ENCODE measurements at regions not wholly inside any gene's neighbourhood (a gene's known extent, or its start where the extent isn't known, plus 50 kb on each side); places are given as distances from the start of the nearest gene placed in this dataset.

GRCh38 chr9:91141407-91141965 lies 220.2 kb downstream of the AUH start:
- no peak for TF ChIP-seq CTCF (IDR thresholded peaks at IDR 0.05)
- no peak for ATAC-seq
- H3K9me3 ChIP-seq, result no peaks in the 10 kb centered on the region
- H3K27me3 ChIP-seq, result no peaks in the 10 kb centered on the region
- intact Hi-C loops (cut with DNase I), result no loop called here
- H3K4me1 ChIP-seq, result peaks cover 0 to 5% of the 10 kb centered on the region in 2 donors
- DNase-seq, result no peak
- no peak overlapping the region for H3K4me3 ChIP-seq
- no peak overlapping the region for H3K27ac ChIP-seq
- no peaks in the 10 kb centered on the region for H3K36me3 ChIP-seq

GRCh38 chr9:91143162-91143561 lies 218.6 kb downstream of the AUH start:
- intact Hi-C loops (cut with DNase I), result no loop called here
- H3K27me3 ChIP-seq, result no peaks in the 10 kb centered on the region
- H3K36me3 ChIP-seq, result no peaks in the 10 kb centered on the region
- DNase-seq (no peak), ATAC-seq (no peak)
- H3K4me1 ChIP-seq, result peaks cover 0 to 20% of the 10 kb centered on the region in 2 donors
- H3K27ac ChIP-seq, result no peak overlapping the region
- no peaks in the 10 kb centered on the region for H3K9me3 ChIP-seq
- H3K4me3 ChIP-seq, result no peak overlapping the region
- TF ChIP-seq CTCF (IDR thresholded peaks at IDR 0.05), result no peak

GRCh38 chr9:91143642-91144041 lies 218.1 kb downstream of the AUH start:
- H3K27ac ChIP-seq, result no peak overlapping the region
- TF ChIP-seq CTCF (IDR thresholded peaks at IDR 0.05), result no peak
- peaks cover 0 to 25% of the 10 kb centered on the region in 2 donors for H3K4me1 ChIP-seq
- no peaks in the 10 kb centered on the region for H3K36me3 ChIP-seq
- no peak for ATAC-seq
- no peak for DNase-seq
- intact Hi-C loops (cut with DNase I), result no loop called here
- no peak overlapping the region for H3K4me3 ChIP-seq
- H3K27me3 ChIP-seq, result no peaks in the 10 kb centered on the region
- H3K9me3 ChIP-seq, result no peaks in the 10 kb centered on the region

- ATAC-seq (no peak), DNase-seq (no peak)
- Histone ChIP-seq H3K4me3 (no peak overlapping the region), H3K9me3 (peaks cover 0 to 2% of the 10 kb centered on the region in 2 donors), H3K4me1 (peaks cover 0 to 27% of the 10 kb centered on the region in 2 donors), H3K27ac (no peak overlapping the region), H3K27me3 (no peaks in the 10 kb centered on the region), H3K36me3 (no peaks in the 10 kb centered on the region)
- intact Hi-C loops (cut with DNase I), result no loop called here
- TF ChIP-seq CTCF (IDR thresholded peaks at IDR 0.05), result no peak
Observed at GRCh38 chr9:91144769-91145168, 216.9 kb downstream of the AUH start.

- Histone ChIP-seq H3K27me3 (no peaks in the 10 kb centered on the region), H3K36me3 (no peaks in the 10 kb centered on the region), H3K4me1 (peaks cover 0 to 31% of the 10 kb centered on the region in 2 donors), H3K4me3 (no peak overlapping the region), H3K9me3 (peaks cover 0 to 2% of the 10 kb centered on the region in 2 donors), H3K27ac (no peak overlapping the region)
- intact Hi-C loops (cut with DNase I), result no loop called here
- TF ChIP-seq CTCF (IDR thresholded peaks at IDR 0.05), result no peak
- ATAC-seq (no peak), DNase-seq (no peak)
Observed at GRCh38 chr9:91145496-91145895, 216.2 kb downstream of the AUH start.
